ENCODE measurements at regions not wholly inside any gene's neighbourhood (a gene's known extent, or its start where the extent isn't known, plus 50 kb on each side); places are given as distances from the start of the nearest gene placed in this dataset.

DNA sequence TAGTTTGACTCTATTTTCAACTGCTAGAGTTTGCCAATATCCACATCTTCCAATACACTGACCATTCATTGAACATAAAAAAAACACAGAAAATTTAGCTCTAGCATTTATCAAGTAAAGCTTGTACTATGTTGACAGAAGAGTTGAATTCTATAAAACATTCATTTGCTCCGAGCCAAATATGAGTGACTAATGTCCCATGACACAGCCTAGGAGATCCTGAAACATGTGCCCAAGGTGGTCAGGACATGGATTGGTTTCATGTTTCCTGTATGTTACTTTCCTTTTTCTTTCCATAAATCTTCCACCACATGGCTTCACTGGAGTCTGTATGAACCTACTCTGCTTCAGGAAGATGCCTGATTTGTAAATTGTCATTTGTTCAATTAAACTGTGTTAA lies 122.4 kb upstream of the PRDM9 start:
- no peaks in the 10 kb centered on the region for H3K36me3 ChIP-seq
- no peak overlapping the region for H3K4me3 ChIP-seq
- H3K9me3 ChIP-seq: no peaks in the 10 kb centered on the region
- ATAC-seq: no peak
- no peak for DNase-seq
- no peaks in the 10 kb centered on the region for H3K27me3 ChIP-seq
- FAIRE-seq: no peak
- WGBS, 2 donors: 36 to 46% methylated on average over 1 of the region's 1 CpG
- TF ChIP-seq, protein P1, sequence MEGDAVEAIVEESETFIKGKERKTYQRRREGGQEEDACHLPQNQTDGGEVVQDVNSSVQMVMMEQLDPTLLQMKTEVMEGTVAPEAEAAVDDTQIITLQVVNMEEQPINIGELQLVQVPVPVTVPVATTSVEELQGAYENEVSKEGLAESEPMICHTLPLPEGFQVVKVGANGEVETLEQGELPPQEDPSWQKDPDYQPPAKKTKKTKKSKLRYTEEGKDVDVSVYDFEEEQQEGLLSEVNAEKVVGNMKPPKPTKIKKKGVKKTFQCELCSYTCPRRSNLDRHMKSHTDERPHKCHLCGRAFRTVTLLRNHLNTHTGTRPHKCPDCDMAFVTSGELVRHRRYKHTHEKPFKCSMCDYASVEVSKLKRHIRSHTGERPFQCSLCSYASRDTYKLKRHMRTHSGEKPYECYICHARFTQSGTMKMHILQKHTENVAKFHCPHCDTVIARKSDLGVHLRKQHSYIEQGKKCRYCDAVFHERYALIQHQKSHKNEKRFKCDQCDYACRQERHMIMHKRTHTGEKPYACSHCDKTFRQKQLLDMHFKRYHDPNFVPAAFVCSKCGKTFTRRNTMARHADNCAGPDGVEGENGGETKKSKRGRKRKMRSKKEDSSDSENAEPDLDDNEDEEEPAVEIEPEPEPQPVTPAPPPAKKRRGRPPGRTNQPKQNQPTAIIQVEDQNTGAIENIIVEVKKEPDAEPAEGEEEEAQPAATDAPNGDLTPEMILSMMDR (IDR thresholded peaks at IDR 0.05): no peak
- H3K4me1 ChIP-seq: no peaks in the 10 kb centered on the region
- intact Hi-C loops (cut with DNase I): no loop called here
- no peak overlapping the region for H3K27ac ChIP-seq

DNA sequence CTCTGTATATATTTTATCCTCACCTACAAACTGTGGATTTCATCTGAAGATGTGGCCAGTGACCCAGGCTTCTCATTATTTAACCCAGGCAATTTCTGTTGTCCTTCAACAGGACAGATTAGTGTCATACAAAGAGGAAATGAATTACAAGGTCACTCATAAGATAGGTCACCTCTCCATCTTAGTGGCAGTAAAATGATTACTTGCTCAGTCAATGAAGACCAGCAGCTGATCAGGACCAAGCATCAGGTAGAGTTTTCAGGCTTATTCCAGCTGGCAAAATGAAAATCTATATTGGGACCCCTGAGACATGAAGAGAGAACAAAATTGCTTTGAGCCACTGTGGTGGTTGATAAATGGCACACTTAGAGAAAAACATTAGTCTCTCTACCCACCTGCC lies 135.2 kb upstream of the PRDM9 start:
- ATAC-seq: no peak
- intact Hi-C loops (cut with DNase I): no loop called here

DNA sequence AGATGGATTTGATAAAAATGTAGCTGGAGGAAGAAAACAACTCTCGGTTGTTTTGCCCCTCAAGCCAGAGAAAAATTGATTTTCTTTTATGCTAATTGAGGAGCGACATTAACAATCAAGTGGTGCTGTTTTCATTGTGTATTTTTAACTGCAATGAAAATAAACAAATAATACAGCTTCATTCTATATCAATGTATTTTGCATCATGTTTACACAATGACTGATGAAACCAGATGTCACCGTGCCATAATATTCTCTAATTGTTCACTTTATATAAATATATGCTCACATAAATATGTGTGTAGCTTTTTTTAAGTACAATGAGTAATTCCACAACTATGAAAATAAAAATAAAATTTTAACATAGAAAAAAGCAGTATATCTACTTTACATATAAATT lies 139.0 kb upstream of the PRDM9 start:
- DNase-seq (no peak), FAIRE-seq (no peak), ATAC-seq (no peak)
- no peak overlapping the region for H3K27ac ChIP-seq
- TF ChIP-seq, protein P1 (IDR thresholded peaks at IDR 0.05): no peak
- H3K4me3 ChIP-seq: no peak overlapping the region
- intact Hi-C loops (cut with DNase I): no loop called here
- no peaks in the 10 kb centered on the region for H3K27me3 ChIP-seq
- no peaks in the 10 kb centered on the region for H3K36me3 ChIP-seq
- no peaks in the 10 kb centered on the region for H3K9me3 ChIP-seq
- 37 to 48% methylated on average over 3 of the region's 3 CpGs for WGBS, 2 donors
- no peaks in the 10 kb centered on the region for H3K4me1 ChIP-seq

More for the DNA sequence above, 135.2 kb upstream of the PRDM9 start:
- Histone ChIP-seq H3K4me3 (no peak overlapping the region), H3K36me3 (no peaks in the 10 kb centered on the region), H3K27ac (no peak overlapping the region), H3K9me3 (no peaks in the 10 kb centered on the region), H3K27me3 (no peaks in the 10 kb centered on the region), H3K4me1 (no peaks in the 10 kb centered on the region)
- FAIRE-seq (no peak), DNase-seq (no peak)
- TF ChIP-seq, protein P1 (IDR thresholded peaks at IDR 0.05): no peak

DNA sequence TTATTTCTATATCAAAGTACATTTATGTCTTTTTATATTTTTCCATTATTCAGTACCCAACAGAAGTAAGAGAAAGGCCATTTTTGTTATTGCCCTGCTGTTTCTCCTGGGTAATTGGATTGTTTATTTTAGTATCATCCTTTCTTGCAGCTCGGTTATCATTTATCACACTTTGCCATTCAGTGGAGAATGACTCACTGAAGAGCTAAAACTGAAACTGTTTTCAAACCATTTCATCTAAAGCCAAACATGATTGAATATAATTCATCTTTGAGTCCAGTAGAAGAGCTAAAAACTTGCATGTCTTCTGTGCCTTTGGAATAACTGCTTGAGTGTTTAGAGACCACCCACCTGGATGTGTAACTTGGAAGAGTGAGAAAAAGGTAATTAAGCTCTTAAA lies 139.5 kb upstream of the PRDM9 start:
- Histone ChIP-seq H3K27ac (no peak overlapping the region), H3K36me3 (no peaks in the 10 kb centered on the region), H3K4me1 (no peaks in the 10 kb centered on the region), H3K27me3 (no peaks in the 10 kb centered on the region), H3K9me3 (no peaks in the 10 kb centered on the region), H3K4me3 (no peak overlapping the region)
- TF ChIP-seq, protein P1 (IDR thresholded peaks at IDR 0.05): no peak
- DNase-seq: no peak
- intact Hi-C loops (cut with DNase I): no loop called here
- 24 to 50% methylated on average over 1 of the region's 1 CpG for WGBS, 2 donors
- FAIRE-seq: no peak
- ATAC-seq: no peak

DNA sequence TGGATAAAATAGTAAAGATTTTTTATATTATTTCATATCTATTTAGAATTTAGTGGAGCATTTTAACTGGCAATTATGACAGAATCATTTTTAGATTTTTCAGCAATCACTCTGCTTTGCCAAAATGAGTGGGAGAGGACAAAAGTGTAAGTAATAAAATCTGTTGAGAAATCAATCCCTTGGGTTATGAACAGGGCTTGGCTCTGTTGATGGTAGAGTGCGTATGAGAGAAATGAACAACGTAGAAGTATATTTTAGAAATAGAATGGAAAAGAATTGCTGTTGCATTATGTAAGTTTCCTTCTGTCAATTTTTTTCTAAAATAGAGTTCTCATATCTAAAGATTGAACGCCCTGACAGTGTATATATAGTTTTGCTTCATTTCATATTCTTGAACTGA lies 154.1 kb upstream of the PRDM9 start:
- ATAC-seq (no peak), FAIRE-seq (no peak), DNase-seq (no peak)
- no peak overlapping the region for H3K4me3 ChIP-seq
- H3K27ac ChIP-seq: no peak overlapping the region
- H3K4me1 ChIP-seq: no peaks in the 10 kb centered on the region
- TF ChIP-seq, protein P1 (IDR thresholded peaks at IDR 0.05): no peak
- H3K9me3 ChIP-seq: no peaks in the 10 kb centered on the region
- no peaks in the 10 kb centered on the region for H3K27me3 ChIP-seq
- intact Hi-C loops (cut with DNase I): no loop called here
- H3K36me3 ChIP-seq: no peaks in the 10 kb centered on the region
- 73 to 78% methylated on average over 3 of the region's 3 CpGs for WGBS, 2 donors

Data from pancreas (tissue), 10 donors.